Astrocyte (in vitro differentiated cells and primary cell): ENCODE measurements at regions not wholly inside any gene's neighbourhood (a gene's known extent, or its start where the extent isn't known, plus 50 kb on each side); places are given as distances from the start of the nearest gene placed in this dataset.

ENCODE experiments used
- DNase-seq: peaks from one replicate; pipeline ENCODE4 v3.0.0-alpha.2; 2010; ENCODE audit warnings: low read depth
- FAIRE-seq: peaks from 2 replicates; lab custom pipeline; 2011; peaks lifted over from hg19 to GRCh38; lab: Jason Lieb, UNC
- H2AFZ ChIP-seq: 2 replicates; pipeline ENCODE4 v1.6.0; 2012; ENCODE audit warnings: low read depth, low read length, inconsistent platforms
- H3K27ac ChIP-seq: 2 replicates; pipeline ENCODE4 v1.5.1; 2011; ENCODE audit warnings: low read depth, low read length, inconsistent platforms
- H3K27me3 ChIP-seq: 2 replicates; pipeline ENCODE4 v1.6.0; 2011; ENCODE audit warnings: low read length, inconsistent platforms; ENCODE audit not compliant: insufficient read depth
- H3K36me3 ChIP-seq: 2 replicates; pipeline ENCODE4 v1.5.1; 2011; ENCODE audit warnings: low read length, inconsistent platforms; ENCODE audit not compliant: insufficient read depth
- H3K4me1 ChIP-seq: 2 replicates; pipeline ENCODE4 v1.5.1; 2011; ENCODE audit warnings: low read length, inconsistent platforms; ENCODE audit not compliant: insufficient read depth
- H3K4me2 ChIP-seq: 2 replicates; pipeline ENCODE4 v1.6.0; 2012; ENCODE audit warnings: low read length, inconsistent platforms
- H3K4me3 ChIP-seq: 2 replicates; pipeline ENCODE4 v1.5.1; 2011; ENCODE audit warnings: low read depth, mild to moderate bottlenecking, low read length, inconsistent platforms; ENCODE audit not compliant: insufficient read depth
- H3K79me2 ChIP-seq: 2 replicates; pipeline ENCODE4 v1.6.0; 2012; ENCODE audit warnings: mild to moderate bottlenecking, low read length, inconsistent platforms; ENCODE audit not compliant: insufficient read depth
- H3K9ac ChIP-seq: 2 replicates; pipeline ENCODE4 v1.6.0; 2012; ENCODE audit warnings: mild to moderate bottlenecking, low read length, inconsistent platforms
- H3K9me3 ChIP-seq: 2 replicates; pipeline ENCODE4 v1.5.1; 2012; ENCODE audit warnings: low read depth, mild to moderate bottlenecking, low read length, inconsistent platforms; ENCODE audit not compliant: insufficient read depth
- H4K20me1 ChIP-seq: 2 replicates; pipeline ENCODE4 v1.6.0; 2012; ENCODE audit warnings: low read length, inconsistent platforms; ENCODE audit not compliant: insufficient read depth
- H3K27ac Mint-ChIP-seq: one replicate; pipeline ENCODE4 v1.8.0; 2021; ENCODE audit warnings: mild to moderate bottlenecking, mixed read lengths; ENCODE audit not compliant: unreplicated experiment
- H3K27me3 Mint-ChIP-seq: one replicate; pipeline ENCODE4 v1.8.0; 2021; ENCODE audit warnings: low read depth, mixed read lengths; ENCODE audit not compliant: unreplicated experiment
- H3K36me3 Mint-ChIP-seq: one replicate; pipeline ENCODE4 v1.8.0; 2021; ENCODE audit warnings: low read depth, mixed read lengths; ENCODE audit not compliant: unreplicated experiment
- H3K4me1 Mint-ChIP-seq: one replicate; pipeline ENCODE4 v1.8.0; 2021; ENCODE audit warnings: low read depth, mixed read lengths; ENCODE audit not compliant: unreplicated experiment
- H3K4me3 Mint-ChIP-seq: one replicate; pipeline ENCODE4 v1.8.0; 2021; ENCODE audit warnings: mild to moderate bottlenecking, moderate library complexity, mixed read lengths; ENCODE audit not compliant: unreplicated experiment
- H3K9me3 Mint-ChIP-seq: one replicate; pipeline ENCODE4 v1.8.0; 2021; ENCODE audit warnings: mild to moderate bottlenecking, mixed read lengths; ENCODE audit not compliant: unreplicated experiment
- EZH2 ChIP-seq: IDR thresholded peaks from 2 replicates; pipeline ENCODE4 v1.6.1; 2012; ENCODE audit warnings: mild to moderate bottlenecking, low read length, inconsistent platforms; ENCODE audit not compliant: insufficient read depth
- TF ChIP-seq, protein P1 (sequence below): IDR thresholded peaks from 2 replicates; pipeline ENCODE4 v1.5.1; 2011; ENCODE audit warnings: low read depth, mild to moderate bottlenecking, inconsistent platforms, low read length, moderate library complexity; ENCODE audit not compliant: insufficient read depth

DNA sequence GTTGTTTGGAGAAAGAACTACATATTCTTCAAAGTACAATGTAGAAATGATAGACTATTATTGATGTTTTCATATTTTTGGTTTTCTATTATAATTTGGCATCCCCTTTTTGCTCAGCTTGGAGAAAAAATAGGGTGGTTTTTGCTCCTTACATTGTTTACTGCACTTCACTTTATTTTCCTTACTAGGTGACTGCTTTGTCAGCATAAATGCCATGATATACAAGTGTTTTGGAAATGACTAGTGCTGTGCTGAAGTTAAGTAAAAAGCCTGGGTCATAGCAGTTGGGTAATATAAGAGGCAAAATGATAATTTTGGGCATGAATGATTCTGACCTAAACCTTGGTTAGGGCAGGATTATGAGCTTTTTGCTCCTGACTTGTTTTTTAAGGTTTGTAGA lies 250.9 kb downstream of the KCNS3 start:
- Mint-ChIP-seq H3K27me3 (no peaks in the 10 kb centered on the region), H3K27ac (no peak overlapping the region), H3K9me3 (no peaks in the 10 kb centered on the region), H3K4me3 (no peak overlapping the region), H3K4me1 (peaks cover 11% of the 10 kb centered on the region), H3K36me3 (no peaks in the 10 kb centered on the region)
- Histone ChIP-seq H3K9ac (no peak overlapping the region), H3K27me3 (no peaks in the 10 kb centered on the region), H4K20me1 (no peaks in the 10 kb centered on the region), H2AFZ (no peak overlapping the region), H3K9me3 (no peaks in the 10 kb centered on the region), H3K4me2 (no peak overlapping the region), H3K79me2 (no peaks in the 10 kb centered on the region), H3K27ac (no peak overlapping the region), H3K36me3 (no peaks in the 10 kb centered on the region), H3K4me1 (peaks cover 6% of the 10 kb centered on the region), H3K4me3 (no peak overlapping the region)
- no peak for TF ChIP-seq EZH2
- TF ChIP-seq, protein P1, sequence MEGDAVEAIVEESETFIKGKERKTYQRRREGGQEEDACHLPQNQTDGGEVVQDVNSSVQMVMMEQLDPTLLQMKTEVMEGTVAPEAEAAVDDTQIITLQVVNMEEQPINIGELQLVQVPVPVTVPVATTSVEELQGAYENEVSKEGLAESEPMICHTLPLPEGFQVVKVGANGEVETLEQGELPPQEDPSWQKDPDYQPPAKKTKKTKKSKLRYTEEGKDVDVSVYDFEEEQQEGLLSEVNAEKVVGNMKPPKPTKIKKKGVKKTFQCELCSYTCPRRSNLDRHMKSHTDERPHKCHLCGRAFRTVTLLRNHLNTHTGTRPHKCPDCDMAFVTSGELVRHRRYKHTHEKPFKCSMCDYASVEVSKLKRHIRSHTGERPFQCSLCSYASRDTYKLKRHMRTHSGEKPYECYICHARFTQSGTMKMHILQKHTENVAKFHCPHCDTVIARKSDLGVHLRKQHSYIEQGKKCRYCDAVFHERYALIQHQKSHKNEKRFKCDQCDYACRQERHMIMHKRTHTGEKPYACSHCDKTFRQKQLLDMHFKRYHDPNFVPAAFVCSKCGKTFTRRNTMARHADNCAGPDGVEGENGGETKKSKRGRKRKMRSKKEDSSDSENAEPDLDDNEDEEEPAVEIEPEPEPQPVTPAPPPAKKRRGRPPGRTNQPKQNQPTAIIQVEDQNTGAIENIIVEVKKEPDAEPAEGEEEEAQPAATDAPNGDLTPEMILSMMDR, result no peak
- FAIRE-seq, result no peak
- no peak for DNase-seq

- H3K27me3 Mint-ChIP-seq, result peaks cover 4% of the 10 kb centered on the region
- no peak for TF ChIP-seq EZH2
- TF ChIP-seq, protein P1, result no peak
Observed at GRCh38 chr2:18125303-18125702, 246.8 kb downstream of the KCNS3 start.

GRCh38 chr2:18124116-18124835 lies 245.8 kb downstream of the KCNS3 start:
- H3K9me3 ChIP-seq, result no peaks in the 10 kb centered on the region
- no peak overlapping the region for H3K27ac ChIP-seq
- H4K20me1 ChIP-seq, result no peaks in the 10 kb centered on the region
- no peak for TF ChIP-seq EZH2
- TF ChIP-seq, protein P1, result no peak
- no peaks in the 10 kb centered on the region for H3K9me3 Mint-ChIP-seq
- no peak for FAIRE-seq
- H3K9ac ChIP-seq, result no peak overlapping the region
- H3K27me3 Mint-ChIP-seq, result peaks cover 4% of the 10 kb centered on the region
- no peaks in the 10 kb centered on the region for H3K79me2 ChIP-seq
- H3K27ac Mint-ChIP-seq, result no peak overlapping the region
- H3K4me3 ChIP-seq, result no peak overlapping the region
- no peak overlapping the region for H2AFZ ChIP-seq
- no peaks in the 10 kb centered on the region for H3K36me3 ChIP-seq
- no peak for DNase-seq
- H3K4me1 Mint-ChIP-seq, result no peaks in the 10 kb centered on the region
- H3K36me3 Mint-ChIP-seq, result no peaks in the 10 kb centered on the region
- H3K27me3 ChIP-seq, result no peaks in the 10 kb centered on the region
- no peak overlapping the region for H3K4me3 Mint-ChIP-seq
- no peaks in the 10 kb centered on the region for H3K4me1 ChIP-seq
- H3K4me2 ChIP-seq, result no peak overlapping the region

More at GRCh38 chr2:18125303-18125702, 246.8 kb downstream of the KCNS3 start:
- Histone ChIP-seq H3K4me3 (no peak overlapping the region), H3K4me1 (no peaks in the 10 kb centered on the region), H2AFZ (no peak overlapping the region), H4K20me1 (no peaks in the 10 kb centered on the region), H3K27me3 (no peaks in the 10 kb centered on the region), H3K4me2 (no peak overlapping the region), H3K36me3 (no peaks in the 10 kb centered on the region), H3K27ac (no peak overlapping the region), H3K9ac (no peak overlapping the region), H3K9me3 (no peaks in the 10 kb centered on the region), H3K79me2 (no peaks in the 10 kb centered on the region)
- H3K9me3 Mint-ChIP-seq, result no peaks in the 10 kb centered on the region
- no peak for DNase-seq
- no peak overlapping the region for H3K27ac Mint-ChIP-seq
- H3K36me3 Mint-ChIP-seq, result no peaks in the 10 kb centered on the region
- no peak for FAIRE-seq
- H3K4me1 Mint-ChIP-seq, result no peaks in the 10 kb centered on the region
- H3K4me3 Mint-ChIP-seq, result no peak overlapping the region
